Liver (tissue), 7 donors: ENCODE measurements at regions not wholly inside any gene's neighbourhood (a gene's known extent, or its start where the extent isn't known, plus 50 kb on each side); places are given as distances from the start of the nearest gene placed in this dataset.

Source experiments
- DNase-seq: peaks from one replicate; pipeline ENCODE4 v3.0.0-alpha.2; 2017; ENCODE audit warnings: low spot score
- H3K27ac ChIP-seq, 2 donors: one replicate each; pipeline ENCODE4 v1.7.0; 2013; ENCODE audit warnings: inconsistent platforms in 2 of 2, low read length in 2 of 2, control low read depth in 1 of 2, low read depth in 1 of 2, mild to moderate bottlenecking in 1 of 2
- H3K27me3 ChIP-seq, 4 donors: one replicate each; pipeline versions ENCODE4 v1.6.1 to v1.7.0; 2013; ENCODE audit warnings: low read length in 3 of 4, inconsistent platforms in 1 of 4, mild to moderate bottlenecking in 1 of 4, moderate library complexity in 1 of 4; ENCODE audit not compliant: control insufficient read depth in 4 of 4, insufficient read depth in 4 of 4
- H3K36me3 ChIP-seq, 4 donors: one replicate each; pipeline versions ENCODE4 v1.6.1 to v1.7.0; 2013; ENCODE audit warnings: low read length in 3 of 4, mild to moderate bottlenecking in 3 of 4, low read depth in 1 of 4, moderate library complexity in 1 of 4; ENCODE audit not compliant: control insufficient read depth in 4 of 4, insufficient read depth in 3 of 4
- H3K4me1 ChIP-seq, 4 donors: one replicate each; pipeline versions ENCODE4 v1.6.1 to v1.7.0; 2013; ENCODE audit warnings: low read length in 3 of 4, mild to moderate bottlenecking in 3 of 4, moderate library complexity in 1 of 4; ENCODE audit not compliant: control insufficient read depth in 4 of 4, insufficient read depth in 4 of 4
- H3K4me3 ChIP-seq, 3 donors: one replicate each; pipeline versions ENCODE4 v1.6.1 to v1.7.0; 2013; ENCODE audit warnings: low read length in 3 of 3, control low read depth in 1 of 3, low read depth in 1 of 3, mild to moderate bottlenecking in 1 of 3
- H3K9ac ChIP-seq, 2 donors: one replicate each; pipeline ENCODE4 v1.7.0; 2013; ENCODE audit warnings: low read length in 2 of 2, mild to moderate bottlenecking in 2 of 2, moderate library complexity in 2 of 2, control low read depth in 1 of 2, low read depth in 1 of 2
- H3K9me3 ChIP-seq, 4 donors: one replicate each; pipeline versions ENCODE4 v1.6.1 to v1.7.0; 2013; ENCODE audit warnings: low read length in 3 of 4; ENCODE audit not compliant: control insufficient read depth in 4 of 4
- EGR1 ChIP-seq, 2 donors: IDR thresholded peaks; 2 replicates each; pipeline ENCODE4 v1.6.1; 2016 to 2018; ENCODE audit warnings: antibody characterized with exemption in 2 of 2, low read depth in 2 of 2
- FOXA1 ChIP-seq: IDR thresholded peaks from 2 replicates; pipeline ENCODE4 v1.6.1; 2016; ENCODE audit warnings: antibody characterized with exemption
- FOXA2 ChIP-seq: IDR thresholded peaks from 2 replicates; pipeline ENCODE4 v1.6.1; 2016; ENCODE audit warnings: antibody characterized with exemption
- GABPA ChIP-seq, 2 donors: IDR thresholded peaks in 1 of 2; conservative IDR thresholded peaks in 1 of 2; 2 replicates each; pipeline ENCODE4 v1.6.1; 2016; ENCODE audit warnings: antibody characterized with exemption in 2 of 2, mild to moderate bottlenecking in 1 of 2, moderate library complexity in 1 of 2
- HNF4G ChIP-seq: IDR thresholded peaks from 2 replicates; pipeline ENCODE4 v1.6.1; 2016; ENCODE audit warnings: antibody characterized with exemption
- JUND ChIP-seq, 2 donors: IDR thresholded peaks; 2 replicates each; pipeline ENCODE4 v1.6.1; 2016; ENCODE audit warnings: antibody characterized with exemption in 2 of 2
- NR2F2 ChIP-seq: IDR thresholded peaks from 2 replicates; pipeline ENCODE4 v1.6.1; 2016; ENCODE audit warnings: antibody characterized with exemption
- RAD21 ChIP-seq, 2 donors: IDR thresholded peaks; 2 replicates each; pipeline ENCODE4 v1.6.1; 2016; ENCODE audit warnings: antibody characterized with exemption in 2 of 2, mild to moderate bottlenecking in 2 of 2
- SP1 ChIP-seq: IDR thresholded peaks from 2 replicates; pipeline ENCODE4 v1.6.1; 2018; ENCODE audit warnings: antibody characterized with exemption, mild to moderate bottlenecking
- TAF1 ChIP-seq: conservative IDR thresholded peaks from 2 replicates; pipeline ENCODE4 v1.6.1; 2016; ENCODE audit warnings: antibody characterized with exemption, mild to moderate bottlenecking
- YY1 ChIP-seq: IDR thresholded peaks from 2 replicates; pipeline ENCODE4 v1.6.1; 2016; ENCODE audit warnings: antibody characterized with exemption, mild to moderate bottlenecking
- WGBS: extraction: QIAGEN DNeasy Blood & Tissue Kit; methylation state at CpG from one replicate; pipeline ENCODE4 v1.1.7; 2013; 5-methylcytosine and 5-hydroxymethylcytosine counted together
- TF ChIP-seq, protein P1 (sequence below): IDR thresholded peaks from 2 replicates; pipeline ENCODE4 v1.6.1; 2016; ENCODE audit warnings: antibody characterized with exemption
- TF ChIP-seq, protein P2 (sequence below): IDR thresholded peaks from 2 replicates; pipeline ENCODE4 v1.6.1; 2016; ENCODE audit warnings: antibody characterized with exemption
- TF ChIP-seq, protein P3 (sequence below): IDR thresholded peaks from 2 replicates; pipeline ENCODE4 v1.6.1; 2016; ENCODE audit warnings: antibody characterized with exemption, mild to moderate bottlenecking
- donor health status: healthy.
- donor health status: healthy.
- donor health status: healthy.
- donor health status: healthy.

DNA sequence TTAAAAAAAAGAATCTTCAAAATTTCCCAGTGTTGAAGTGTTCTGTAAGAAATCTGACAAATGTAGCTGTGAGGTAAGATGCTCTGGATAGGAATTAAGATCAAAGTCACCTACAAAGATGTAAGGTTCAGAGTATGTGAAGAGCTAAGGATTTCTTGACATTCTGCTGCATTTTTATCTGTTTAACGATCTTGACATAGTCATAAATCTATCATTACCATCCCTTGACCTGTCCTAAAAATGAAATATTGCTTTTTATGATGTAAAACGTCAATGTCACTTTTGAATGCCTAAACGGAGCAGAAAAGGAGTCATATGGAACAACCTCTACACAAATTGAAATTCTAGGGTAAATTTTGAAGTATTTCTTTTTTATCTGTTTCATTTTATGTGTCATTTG lies 939.3 kb downstream of the CDH18 start:
- DNase-seq = no peak
- no peaks in the 10 kb centered on the region for H3K9me3 ChIP-seq
- TF ChIP-seq JUND (IDR thresholded peaks at IDR 0.05) = no peak
- TF ChIP-seq EGR1 (IDR thresholded peaks at IDR 0.05; ENCODE audit: low read depth in 2 of 2) = no peak
- TF ChIP-seq RAD21 (IDR thresholded peaks at IDR 0.05) = no peak
- TF ChIP-seq TAF1 = no peak
- TF ChIP-seq GABPA (IDR thresholded peaks at IDR 0.05 in 1 of 2, conservative IDR thresholded peaks at IDR 0.05 in 1 of 2) = no peak
- TF ChIP-seq SP1 = no peak
- TF ChIP-seq, protein P1, sequence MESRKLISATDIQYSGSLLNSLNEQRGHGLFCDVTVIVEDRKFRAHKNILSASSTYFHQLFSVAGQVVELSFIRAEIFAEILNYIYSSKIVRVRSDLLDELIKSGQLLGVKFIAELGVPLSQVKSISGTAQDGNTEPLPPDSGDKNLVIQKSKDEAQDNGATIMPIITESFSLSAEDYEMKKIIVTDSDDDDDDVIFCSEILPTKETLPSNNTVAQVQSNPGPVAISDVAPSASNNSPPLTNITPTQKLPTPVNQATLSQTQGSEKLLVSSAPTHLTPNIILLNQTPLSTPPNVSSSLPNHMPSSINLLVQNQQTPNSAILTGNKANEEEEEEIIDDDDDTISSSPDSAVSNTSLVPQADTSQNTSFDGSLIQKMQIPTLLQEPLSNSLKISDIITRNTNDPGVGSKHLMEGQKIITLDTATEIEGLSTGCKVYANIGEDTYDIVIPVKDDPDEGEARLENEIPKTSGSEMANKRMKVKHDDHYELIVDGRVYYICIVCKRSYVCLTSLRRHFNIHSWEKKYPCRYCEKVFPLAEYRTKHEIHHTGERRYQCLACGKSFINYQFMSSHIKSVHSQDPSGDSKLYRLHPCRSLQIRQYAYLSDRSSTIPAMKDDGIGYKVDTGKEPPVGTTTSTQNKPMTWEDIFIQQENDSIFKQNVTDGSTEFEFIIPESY = no peak
- TF ChIP-seq YY1 = no peak
- no peak for TF ChIP-seq FOXA2
- TF ChIP-seq FOXA1 = no peak
- TF ChIP-seq NR2F2 = no peak
- no peaks in the 10 kb centered on the region for H3K4me1 ChIP-seq
- WGBS = 54% methylated on average over 3 of the region's 3 CpGs
- H3K4me3 ChIP-seq = no peak overlapping the region
- H3K27ac ChIP-seq = no peak overlapping the region
- no peaks in the 10 kb centered on the region for H3K27me3 ChIP-seq
- H3K9ac ChIP-seq = no peak overlapping the region
- H3K36me3 ChIP-seq = no peaks in the 10 kb centered on the region

DNA sequence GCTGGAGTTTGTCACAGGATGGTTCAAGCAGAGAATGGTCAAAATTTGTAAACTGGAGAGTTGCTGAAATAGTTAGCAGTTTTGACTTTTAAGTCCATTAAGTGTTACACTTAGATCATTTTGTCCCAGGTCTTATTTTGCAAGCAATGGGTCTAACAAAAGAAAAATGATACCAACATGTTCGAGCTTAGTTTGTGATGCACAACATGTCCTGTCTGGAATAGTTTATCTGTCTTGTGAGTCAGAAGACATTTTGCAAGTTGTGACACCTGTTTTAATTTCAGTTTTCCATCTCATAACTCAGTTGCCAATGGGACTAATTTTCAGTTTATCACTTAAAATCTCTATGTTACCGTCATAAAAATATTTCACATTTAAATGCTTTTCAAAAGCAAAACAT lies 929.8 kb downstream of the CDH18 start:
- no peak for DNase-seq
- no peak overlapping the region for H3K27ac ChIP-seq
- peaks cover 0 to 4% (median 0%) of the 10 kb centered on the region in 4 donors for H3K9me3 ChIP-seq
- no peaks in the 10 kb centered on the region for H3K27me3 ChIP-seq
- no peaks in the 10 kb centered on the region for H3K4me1 ChIP-seq
- TF ChIP-seq JUND (IDR thresholded peaks at IDR 0.05) = no peak
- TF ChIP-seq YY1 = no peak
- TF ChIP-seq, protein P2, sequence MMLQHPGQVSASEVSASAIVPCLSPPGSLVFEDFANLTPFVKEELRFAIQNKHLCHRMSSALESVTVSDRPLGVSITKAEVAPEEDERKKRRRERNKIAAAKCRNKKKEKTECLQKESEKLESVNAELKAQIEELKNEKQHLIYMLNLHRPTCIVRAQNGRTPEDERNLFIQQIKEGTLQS = no peak
- TF ChIP-seq, protein P1 = no peak
- TF ChIP-seq HNF4G = no peak
- TF ChIP-seq, protein P3, sequence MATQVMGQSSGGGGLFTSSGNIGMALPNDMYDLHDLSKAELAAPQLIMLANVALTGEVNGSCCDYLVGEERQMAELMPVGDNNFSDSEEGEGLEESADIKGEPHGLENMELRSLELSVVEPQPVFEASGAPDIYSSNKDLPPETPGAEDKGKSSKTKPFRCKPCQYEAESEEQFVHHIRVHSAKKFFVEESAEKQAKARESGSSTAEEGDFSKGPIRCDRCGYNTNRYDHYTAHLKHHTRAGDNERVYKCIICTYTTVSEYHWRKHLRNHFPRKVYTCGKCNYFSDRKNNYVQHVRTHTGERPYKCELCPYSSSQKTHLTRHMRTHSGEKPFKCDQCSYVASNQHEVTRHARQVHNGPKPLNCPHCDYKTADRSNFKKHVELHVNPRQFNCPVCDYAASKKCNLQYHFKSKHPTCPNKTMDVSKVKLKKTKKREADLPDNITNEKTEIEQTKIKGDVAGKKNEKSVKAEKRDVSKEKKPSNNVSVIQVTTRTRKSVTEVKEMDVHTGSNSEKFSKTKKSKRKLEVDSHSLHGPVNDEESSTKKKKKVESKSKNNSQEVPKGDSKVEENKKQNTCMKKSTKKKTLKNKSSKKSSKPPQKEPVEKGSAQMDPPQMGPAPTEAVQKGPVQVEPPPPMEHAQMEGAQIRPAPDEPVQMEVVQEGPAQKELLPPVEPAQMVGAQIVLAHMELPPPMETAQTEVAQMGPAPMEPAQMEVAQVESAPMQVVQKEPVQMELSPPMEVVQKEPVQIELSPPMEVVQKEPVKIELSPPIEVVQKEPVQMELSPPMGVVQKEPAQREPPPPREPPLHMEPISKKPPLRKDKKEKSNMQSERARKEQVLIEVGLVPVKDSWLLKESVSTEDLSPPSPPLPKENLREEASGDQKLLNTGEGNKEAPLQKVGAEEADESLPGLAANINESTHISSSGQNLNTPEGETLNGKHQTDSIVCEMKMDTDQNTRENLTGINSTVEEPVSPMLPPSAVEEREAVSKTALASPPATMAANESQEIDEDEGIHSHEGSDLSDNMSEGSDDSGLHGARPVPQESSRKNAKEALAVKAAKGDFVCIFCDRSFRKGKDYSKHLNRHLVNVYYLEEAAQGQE = no peak
- TF ChIP-seq FOXA1 = no peak
- TF ChIP-seq RAD21 (IDR thresholded peaks at IDR 0.05) = no peak
- TF ChIP-seq EGR1 (IDR thresholded peaks at IDR 0.05; ENCODE audit: low read depth in 2 of 2) = no peak
- no peak for TF ChIP-seq NR2F2
- H3K9ac ChIP-seq = no peak overlapping the region
- H3K4me3 ChIP-seq = no peak overlapping the region
- H3K36me3 ChIP-seq = no peaks in the 10 kb centered on the region
- 80% methylated on average over 2 of the region's 2 CpGs for WGBS
